Activated CD4-positive, alpha-beta memory T cell treated with anti-CD3 and anti-CD28 coated beads, Interleukin-2, amount 10 ng/mL, durations not matched to agents 7 days and 5 days (primary cell): ENCODE measurements at regions not wholly inside any gene's neighbourhood (a gene's known extent, or its start where the extent isn't known, plus 50 kb on each side); places are given as distances from the start of the nearest gene placed in this dataset.

Experiments
- CTCF ChIA-PET: fragments of 350-600 bp; sonication (Branson Sonifier 250); formaldehyde crosslinking; loops from one replicate; lab custom pipeline; 2021; ENCODE audit warnings: antibody characterized with exemption, inconsistent platforms; lab: Charles Lee
- POLR2A ChIA-PET: fragments of 350-600 bp; sonication (Branson Sonifier 250); formaldehyde crosslinking; loops from one replicate; lab custom pipeline; 2021; ENCODE audit warnings: antibody characterized with exemption; lab: Charles Lee
- DNase-seq: peaks from one replicate; pipeline ENCODE4 v3.0.0-alpha.2; 2020
- H3K27ac Mint-ChIP-seq: one replicate; pipeline ENCODE4 v1.8.0; 2021; ENCODE audit warnings: mild to moderate bottlenecking, mixed read lengths
- H3K27me3 Mint-ChIP-seq: one replicate; pipeline ENCODE4 v1.8.0; 2021; ENCODE audit warnings: mixed read lengths
- H3K36me3 Mint-ChIP-seq: one replicate; pipeline ENCODE4 v1.8.0; 2021; ENCODE audit warnings: low read depth, mixed read lengths
- H3K4me1 Mint-ChIP-seq: one replicate; pipeline ENCODE4 v1.8.0; 2021; ENCODE audit warnings: mixed read lengths
- H3K4me3 Mint-ChIP-seq: one replicate; pipeline ENCODE4 v1.8.0; 2021; ENCODE audit warnings: mild to moderate bottlenecking, mixed read lengths
- H3K9me3 Mint-ChIP-seq: one replicate; pipeline ENCODE4 v1.8.0; 2021; ENCODE audit warnings: mixed read lengths

DNA sequence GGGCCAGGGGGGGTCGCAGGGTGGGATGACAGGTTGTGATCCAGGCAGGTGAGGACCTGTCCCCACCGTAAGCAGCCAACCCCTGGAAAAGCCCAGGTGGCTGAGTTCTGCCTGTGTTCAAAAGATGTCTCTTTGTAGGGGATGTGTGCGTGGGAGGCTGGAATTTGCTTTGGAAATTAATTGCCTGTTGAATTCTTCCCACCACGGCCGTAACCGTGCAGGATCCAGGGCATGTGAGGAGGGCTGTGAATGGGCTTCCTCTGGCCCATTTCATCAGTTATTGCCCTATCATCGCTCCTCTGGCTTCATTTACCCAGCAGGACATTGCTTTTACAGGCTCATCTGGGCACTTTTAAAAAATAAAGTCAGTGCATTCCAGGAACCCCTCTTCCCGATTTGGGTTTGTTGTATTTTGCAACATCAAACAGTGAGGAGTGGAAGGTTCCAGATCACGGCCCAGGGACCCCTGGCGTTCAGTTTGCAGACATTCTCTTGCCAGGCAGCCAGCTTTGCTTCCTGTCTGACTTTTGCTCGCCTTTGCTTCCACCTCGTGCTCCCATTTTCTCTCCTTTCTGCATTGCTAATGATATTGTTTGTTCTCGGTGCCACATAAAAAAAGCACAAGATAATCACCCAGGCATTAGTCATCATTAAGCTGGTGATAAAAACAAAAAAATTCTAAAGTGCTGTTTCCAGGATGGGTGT, 1306.6 kb downstream of the BRD1 start:
- CTCF ChIA-PET, result no interaction called here
- Mint-ChIP-seq H3K27ac (no peak overlapping the region), H3K4me3 (no peak overlapping the region), H3K27me3 (no peaks in the 10 kb centered on the region), H3K36me3 (no peaks in the 10 kb centered on the region), H3K4me1 (no peaks in the 10 kb centered on the region), H3K9me3 (no peaks in the 10 kb centered on the region)
- POLR2A ChIA-PET, result no interaction called here
- no peak for DNase-seq

DNA sequence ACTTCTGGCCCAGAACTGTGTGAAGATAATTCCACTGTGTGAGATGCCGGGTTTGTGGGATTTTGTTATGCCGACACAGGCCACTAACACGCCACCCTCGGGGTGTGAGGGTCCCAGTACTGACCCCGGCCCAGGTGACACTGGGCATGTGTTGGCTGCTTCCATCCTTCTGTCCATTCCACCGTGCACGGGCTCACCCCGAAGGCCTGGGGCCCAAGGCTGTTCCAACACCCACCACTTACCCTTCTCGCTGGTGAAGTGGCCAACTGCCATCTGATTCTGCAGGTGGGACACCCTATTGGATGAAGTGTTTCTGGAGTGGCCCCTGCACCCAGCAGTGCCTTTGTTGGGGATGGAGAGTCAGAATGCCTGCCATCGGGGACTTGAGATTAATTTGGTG, 1307.5 kb downstream of the BRD1 start:
- no peak overlapping the region for H3K4me3 Mint-ChIP-seq
- H3K27ac Mint-ChIP-seq, result no peak overlapping the region
- no peak for DNase-seq
- H3K27me3 Mint-ChIP-seq, result no peaks in the 10 kb centered on the region
- POLR2A ChIA-PET, result no interaction called here
- H3K9me3 Mint-ChIP-seq, result no peaks in the 10 kb centered on the region
- no peaks in the 10 kb centered on the region for H3K4me1 Mint-ChIP-seq
- CTCF ChIA-PET, result no interaction called here
- no peaks in the 10 kb centered on the region for H3K36me3 Mint-ChIP-seq

GRCh38 chr22:48517039-48518030, 1310.3 kb downstream of the BRD1 start:
- no peak for DNase-seq
- Mint-ChIP-seq H3K27me3 (no peaks in the 10 kb centered on the region), H3K4me1 (no peaks in the 10 kb centered on the region), H3K27ac (no peak overlapping the region), H3K9me3 (no peaks in the 10 kb centered on the region), H3K36me3 (no peaks in the 10 kb centered on the region), H3K4me3 (no peak overlapping the region)
- ChIA-PET POLR2A (no interaction called here), CTCF (no interaction called here)

DNA sequence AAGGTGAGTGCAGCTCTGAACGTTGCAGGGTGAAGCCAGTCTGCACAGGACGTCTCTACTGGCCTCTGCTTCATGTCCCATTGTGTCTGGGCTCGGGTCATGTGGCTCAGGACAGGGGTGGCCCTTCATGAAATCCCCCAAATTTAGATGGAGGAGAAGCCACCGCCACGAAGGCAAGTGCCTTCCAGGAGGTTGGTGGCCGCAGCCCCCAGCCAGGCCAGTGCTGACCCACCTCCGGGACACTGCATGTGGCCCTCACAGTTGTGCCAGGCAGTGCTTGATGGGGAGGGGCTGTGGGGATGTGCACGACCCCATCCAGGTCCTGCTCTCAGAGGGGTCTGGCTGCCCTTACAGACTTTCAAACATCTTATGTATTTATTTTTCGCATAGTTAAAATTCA, 1311.1 kb downstream of the BRD1 start:
- H3K4me1 Mint-ChIP-seq, result no peaks in the 10 kb centered on the region
- POLR2A ChIA-PET, result no interaction called here
- CTCF ChIA-PET, result no interaction called here

GRCh38 chr22:48515571-48516200, 1312.0 kb downstream of the BRD1 start:
- H3K36me3 Mint-ChIP-seq, result no peaks in the 10 kb centered on the region
- no peak overlapping the region for H3K4me3 Mint-ChIP-seq
- DNase-seq, result no peak
- CTCF ChIA-PET, result no interaction called here
- H3K9me3 Mint-ChIP-seq, result no peaks in the 10 kb centered on the region
- no peaks in the 10 kb centered on the region for H3K4me1 Mint-ChIP-seq
- POLR2A ChIA-PET, result no interaction called here
- no peaks in the 10 kb centered on the region for H3K27me3 Mint-ChIP-seq
- H3K27ac Mint-ChIP-seq, result no peak overlapping the region

More for the DNA sequence above, 1311.1 kb downstream of the BRD1 start:
- Mint-ChIP-seq H3K4me3 (no peak overlapping the region), H3K36me3 (no peaks in the 10 kb centered on the region), H3K9me3 (no peaks in the 10 kb centered on the region), H3K27ac (no peak overlapping the region), H3K27me3 (no peaks in the 10 kb centered on the region)
- no peak for DNase-seq

DNA sequence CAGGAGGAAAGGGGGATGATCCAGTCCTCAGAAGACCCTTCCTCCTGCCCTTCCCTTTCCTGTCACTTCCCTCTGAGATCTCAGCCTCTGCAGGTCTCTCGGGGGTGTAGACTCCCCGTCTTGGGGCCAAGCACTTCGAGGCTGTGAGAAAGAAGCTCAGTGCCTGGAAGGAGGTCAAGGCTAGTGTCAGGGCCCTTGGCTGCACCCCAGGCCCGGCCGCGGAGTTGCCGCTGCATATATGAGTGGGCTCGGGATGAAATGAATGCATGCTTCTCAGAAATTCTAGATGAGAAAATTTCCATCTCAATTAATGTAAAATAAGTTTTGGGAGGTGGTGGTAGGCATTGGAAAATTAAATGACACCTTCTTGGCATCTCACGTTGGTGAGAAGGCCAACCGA, 1313.7 kb downstream of the BRD1 start:
- CTCF ChIA-PET, result no interaction called here
- Mint-ChIP-seq H3K9me3 (no peaks in the 10 kb centered on the region), H3K4me1 (no peaks in the 10 kb centered on the region), H3K4me3 (no peak overlapping the region), H3K27me3 (no peaks in the 10 kb centered on the region), H3K36me3 (no peaks in the 10 kb centered on the region), H3K27ac (no peak overlapping the region)
- POLR2A ChIA-PET, result no interaction called here
- no peak for DNase-seq

DNA sequence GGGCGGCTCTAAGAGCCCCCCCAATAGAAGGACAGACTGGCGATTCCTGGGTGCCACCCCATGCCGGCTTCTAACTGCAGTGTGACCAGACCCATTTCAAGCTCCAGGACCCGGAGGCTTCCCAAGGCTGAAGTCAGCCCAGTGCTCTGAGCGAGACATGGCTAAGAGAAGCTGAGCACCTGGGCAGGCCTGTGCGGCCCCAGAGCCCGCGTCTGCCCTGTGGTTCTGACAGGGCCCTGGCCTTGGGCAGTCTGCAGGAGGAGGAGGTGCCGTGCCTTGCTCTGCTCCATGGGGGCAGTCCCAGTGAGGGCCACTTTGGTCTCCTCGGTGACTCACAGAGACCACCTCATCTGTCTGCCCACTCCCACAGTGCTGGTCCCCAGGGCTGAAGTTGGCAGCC, 1314.2 kb downstream of the BRD1 start:
- H3K4me1 Mint-ChIP-seq, result no peaks in the 10 kb centered on the region
- H3K27ac Mint-ChIP-seq, result no peak overlapping the region
- H3K36me3 Mint-ChIP-seq, result no peaks in the 10 kb centered on the region
- DNase-seq, result no peak
- no peaks in the 10 kb centered on the region for H3K27me3 Mint-ChIP-seq
- POLR2A ChIA-PET, result no interaction called here
- no peaks in the 10 kb centered on the region for H3K9me3 Mint-ChIP-seq
- CTCF ChIA-PET, result no interaction called here
- no peak overlapping the region for H3K4me3 Mint-ChIP-seq

- CTCF ChIA-PET, result no interaction called here
- H3K27me3 Mint-ChIP-seq, result no peaks in the 10 kb centered on the region
- no peaks in the 10 kb centered on the region for H3K4me1 Mint-ChIP-seq
- DNase-seq, result no peak
- H3K27ac Mint-ChIP-seq, result no peak overlapping the region
- POLR2A ChIA-PET, result no interaction called here
- H3K36me3 Mint-ChIP-seq, result no peaks in the 10 kb centered on the region
- H3K9me3 Mint-ChIP-seq, result no peaks in the 10 kb centered on the region
- H3K4me3 Mint-ChIP-seq, result no peak overlapping the region
These were observed 1315.8 kb downstream of the BRD1 start for GRCh38 chr22:48511781-48512327.

DNA sequence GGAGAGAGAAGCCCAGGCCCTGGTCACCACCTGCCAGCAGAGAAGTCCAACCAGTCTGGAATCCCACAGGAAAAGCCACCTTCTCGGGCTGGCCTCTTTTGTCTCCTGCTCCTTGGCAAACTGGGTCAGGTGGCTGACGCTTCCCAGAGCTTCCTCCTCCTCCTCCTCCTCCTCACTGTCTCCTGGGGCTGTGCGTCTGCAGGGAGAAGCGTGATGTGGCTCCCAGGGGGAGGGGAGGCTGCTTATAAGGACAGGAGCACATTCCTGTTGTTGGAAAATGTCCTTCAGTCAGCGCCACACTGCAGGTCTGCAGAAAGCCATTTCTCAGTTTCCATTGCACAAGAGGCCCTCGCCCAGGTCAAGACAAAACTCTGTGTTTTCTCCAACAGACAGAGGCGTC, 1316.5 kb downstream of the BRD1 start:
- H3K27me3 Mint-ChIP-seq, result no peaks in the 10 kb centered on the region
- H3K4me3 Mint-ChIP-seq, result no peak overlapping the region
- H3K9me3 Mint-ChIP-seq, result no peaks in the 10 kb centered on the region
- H3K4me1 Mint-ChIP-seq, result no peaks in the 10 kb centered on the region
- POLR2A ChIA-PET, result no interaction called here
- no peak overlapping the region for H3K27ac Mint-ChIP-seq
- no peaks in the 10 kb centered on the region for H3K36me3 Mint-ChIP-seq
- CTCF ChIA-PET, result no interaction called here
- DNase-seq, result no peak

- Mint-ChIP-seq H3K36me3 (no peaks in the 10 kb centered on the region), H3K4me1 (no peaks in the 10 kb centered on the region), H3K4me3 (no peak overlapping the region)
These were observed 1317.1 kb downstream of the BRD1 start for GRCh38 chr22:48510599-48510998.

GRCh38 chr22:48507595-48508350, 1319.9 kb downstream of the BRD1 start:
- Mint-ChIP-seq H3K9me3 (no peaks in the 10 kb centered on the region), H3K4me1 (no peaks in the 10 kb centered on the region), H3K27ac (no peak overlapping the region), H3K36me3 (no peaks in the 10 kb centered on the region), H3K27me3 (no peaks in the 10 kb centered on the region), H3K4me3 (no peak overlapping the region)
- ChIA-PET POLR2A (no interaction called here), CTCF (no interaction called here)
- DNase-seq, result no peak

More at GRCh38 chr22:48510599-48510998, 1317.1 kb downstream of the BRD1 start:
- no peak overlapping the region for H3K27ac Mint-ChIP-seq
- H3K9me3 Mint-ChIP-seq, result no peaks in the 10 kb centered on the region
- POLR2A ChIA-PET, result no interaction called here
- H3K27me3 Mint-ChIP-seq, result no peaks in the 10 kb centered on the region
- DNase-seq, result no peak
- CTCF ChIA-PET, result no interaction called here

DNA sequence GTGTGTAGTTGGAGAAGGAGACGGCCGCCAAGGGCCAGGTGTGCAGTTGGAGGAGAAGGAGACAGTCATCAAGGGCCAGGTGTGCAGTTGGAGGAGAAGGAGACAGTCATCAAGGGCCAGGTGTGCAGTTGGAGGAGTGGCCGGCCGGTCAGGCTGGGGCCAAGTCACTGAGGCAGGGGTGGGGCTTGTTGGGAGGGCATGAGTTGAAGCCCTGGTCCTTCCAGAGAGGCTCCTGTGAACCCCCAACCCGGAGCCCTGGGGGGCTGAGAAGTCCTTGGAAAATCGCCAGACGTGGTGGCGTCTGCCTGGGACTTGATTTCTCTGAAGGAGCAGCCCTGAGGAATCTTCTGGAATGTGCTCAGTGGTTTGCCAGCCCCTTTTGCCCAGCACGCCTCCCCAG, 1320.5 kb downstream of the BRD1 start:
- no peak overlapping the region for H3K4me3 Mint-ChIP-seq
- no peak overlapping the region for H3K27ac Mint-ChIP-seq
- no peak for DNase-seq
- no peaks in the 10 kb centered on the region for H3K36me3 Mint-ChIP-seq
- H3K4me1 Mint-ChIP-seq, result no peaks in the 10 kb centered on the region
- H3K9me3 Mint-ChIP-seq, result no peaks in the 10 kb centered on the region
- ChIA-PET CTCF (no interaction called here), POLR2A (no interaction called here)
- no peaks in the 10 kb centered on the region for H3K27me3 Mint-ChIP-seq
